ELF-1 (cell line): ENCODE measurements at regions not wholly inside any gene's neighbourhood (a gene's known extent, or its start where the extent isn't known, plus 50 kb on each side); places are given as distances from the start of the nearest gene placed in this dataset.

ENCODE experiments used
- DNase-seq: peaks from one replicate; pipeline ENCODE4 v3.0.0-alpha.2; 2016; ENCODE audit warnings: low read depth, low spot score

- no peak for DNase-seq
Measured at GRCh38 chr13:50573066-50573465, 270.4 kb downstream of the DLEU7 start.

GRCh38 chr13:50574731-50575130 is 268.8 kb downstream of the DLEU7 start:
- no peak for DNase-seq

DNA sequence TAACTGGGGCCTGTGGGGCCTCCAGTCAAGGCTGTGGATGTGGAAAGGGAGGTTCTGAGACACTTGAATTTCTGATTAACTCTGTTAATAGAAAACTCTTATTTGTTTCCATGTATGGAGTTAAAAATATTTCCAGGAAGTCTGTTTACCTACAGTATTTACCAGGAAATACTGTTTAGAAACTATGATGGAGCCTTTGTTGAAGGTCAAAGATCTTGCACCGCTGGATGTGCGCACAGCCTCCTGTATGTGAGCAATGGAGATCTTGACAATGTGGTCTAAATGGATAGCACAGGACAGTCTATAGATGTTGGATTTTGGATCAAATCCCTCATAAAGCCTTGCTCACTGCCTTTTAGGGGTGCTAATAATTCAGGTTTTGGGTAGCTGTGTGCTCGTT is 268.4 kb downstream of the DLEU7 start:
- DNase-seq, result no peak

DNA sequence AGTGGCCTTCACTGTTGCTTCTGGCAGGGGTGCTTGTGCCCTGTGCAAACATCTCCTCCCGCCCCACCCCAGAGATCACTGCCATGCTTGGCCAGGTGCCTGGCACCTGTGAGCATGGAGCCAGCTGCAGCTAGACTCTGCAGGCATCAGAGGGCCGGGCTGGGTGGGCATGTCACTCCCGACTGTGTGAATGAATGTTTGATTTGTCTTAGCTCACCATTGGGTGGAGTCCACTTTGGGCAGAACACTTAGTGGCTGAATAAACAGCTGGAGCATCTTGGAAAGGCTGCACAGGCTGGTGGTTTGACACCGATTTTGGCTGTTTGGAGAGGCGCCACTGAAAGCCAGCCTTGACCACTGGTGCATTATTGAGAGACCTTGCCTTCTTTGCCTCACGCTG is 267.3 kb downstream of the DLEU7 start:
- no peak for DNase-seq

- DNase-seq, result no peak
Measured at GRCh38 chr13:50577806-50578205, 265.7 kb downstream of the DLEU7 start.

- DNase-seq, result no peak
Measured at GRCh38 chr13:50580684-50581305, 262.7 kb downstream of the DLEU7 start.

GRCh38 chr13:50581586-50582196 is 261.8 kb downstream of the DLEU7 start:
- no peak for DNase-seq

DNA sequence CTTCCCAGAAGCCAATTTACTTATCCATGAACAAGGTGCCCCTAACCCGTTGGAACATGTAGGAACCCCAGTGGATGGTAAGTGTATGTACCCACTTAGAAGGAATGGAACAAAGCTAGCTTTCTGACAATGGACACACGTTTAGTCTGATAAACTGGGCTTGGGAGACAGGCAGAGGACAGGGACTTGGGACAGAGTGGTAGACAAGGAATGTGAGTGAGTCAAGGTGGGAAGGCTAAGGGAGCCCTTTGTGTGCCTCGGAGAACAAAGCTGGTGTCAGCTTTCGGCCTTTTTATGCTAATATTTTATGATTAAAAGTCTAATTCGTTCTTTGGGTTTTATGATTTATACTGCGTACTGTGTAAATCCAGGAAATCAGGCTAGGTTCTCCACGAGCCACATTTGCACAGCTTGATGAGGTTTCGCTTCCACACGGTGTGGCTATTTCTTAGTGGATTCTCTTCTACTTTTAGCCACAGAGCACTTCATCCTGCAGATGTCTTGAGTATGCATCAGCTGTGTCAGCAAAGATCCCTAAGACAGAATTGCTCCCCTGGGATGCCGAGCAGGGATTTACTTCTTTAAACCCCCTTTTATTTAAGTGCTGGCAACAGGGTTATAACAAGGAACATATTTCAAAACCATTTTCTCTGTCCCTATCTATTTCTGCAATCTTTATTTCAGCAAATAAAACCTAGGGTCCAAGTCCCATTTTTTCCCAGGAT is 258.5 kb downstream of the DLEU7 start:
- DNase-seq, result no peak

DNA sequence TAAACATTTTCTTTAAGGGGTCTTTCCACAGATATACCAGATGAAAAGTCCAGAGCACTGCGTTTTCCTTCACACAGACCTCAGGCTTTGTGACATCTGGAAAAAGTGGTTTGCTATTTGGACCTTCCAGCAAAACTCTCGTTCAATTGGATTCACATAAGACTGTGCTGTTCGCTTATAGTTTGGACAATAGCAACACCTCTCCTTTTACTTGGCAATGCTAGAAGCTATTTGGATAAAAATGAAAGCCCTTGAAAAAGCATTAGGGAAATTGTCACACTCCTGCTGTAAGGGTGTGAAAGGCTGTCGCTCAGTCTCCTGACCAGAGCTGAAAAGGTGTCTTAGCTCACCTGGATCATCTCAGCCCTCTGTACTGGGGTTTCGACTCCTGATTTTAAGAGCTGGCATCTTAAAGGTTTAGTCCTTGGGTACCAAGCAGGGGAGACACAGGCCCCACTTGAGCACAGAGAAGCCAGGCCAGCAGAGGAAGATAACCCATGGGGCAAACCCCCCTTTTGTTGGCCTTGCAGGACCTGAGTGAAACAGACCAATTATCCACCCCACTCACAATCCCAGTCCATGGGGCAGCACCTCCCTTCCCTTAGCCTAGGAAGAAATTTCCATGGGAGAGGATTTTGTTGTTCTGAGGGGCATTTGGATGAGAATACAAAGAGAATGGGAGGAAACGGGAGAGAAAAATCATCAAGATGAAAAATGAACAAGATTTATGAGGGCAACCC is 257.6 kb downstream of the DLEU7 start:
- no peak for DNase-seq

DNA sequence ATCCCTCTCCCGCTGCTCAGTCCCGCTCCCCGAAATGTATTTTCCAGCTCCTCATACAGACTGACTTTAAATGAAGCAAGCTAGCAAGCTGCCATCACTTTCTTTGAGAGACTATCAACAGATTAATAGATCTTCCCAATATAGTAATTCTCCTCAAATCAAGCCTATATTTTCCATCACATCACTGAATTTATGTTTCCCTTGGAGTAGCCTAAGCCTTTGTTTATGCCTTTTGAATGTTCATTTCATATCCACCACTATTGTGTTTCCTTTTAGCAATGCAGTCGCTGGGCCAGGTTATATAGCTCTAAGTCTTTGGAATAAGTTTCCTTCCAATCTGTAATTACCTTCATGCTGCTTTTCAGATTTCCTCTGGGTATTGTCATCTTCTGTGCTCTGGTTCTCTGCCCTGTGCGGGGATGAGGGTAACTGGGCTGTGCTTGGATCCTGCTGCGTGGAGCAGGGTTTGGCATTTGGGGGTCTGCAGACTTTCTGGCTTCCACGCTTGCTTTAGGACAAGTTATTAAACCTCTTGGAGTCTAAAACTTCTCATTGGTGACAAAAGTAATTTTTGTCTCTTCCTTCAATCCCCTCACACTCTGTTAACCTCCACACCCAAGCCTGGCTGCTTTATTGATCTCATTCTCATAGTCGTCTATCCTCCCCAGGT is 256.9 kb downstream of the DLEU7 start:
- no peak for DNase-seq

GRCh38 chr13:50587115-50587514 is 256.4 kb downstream of the DLEU7 start:
- no peak for DNase-seq

DNA sequence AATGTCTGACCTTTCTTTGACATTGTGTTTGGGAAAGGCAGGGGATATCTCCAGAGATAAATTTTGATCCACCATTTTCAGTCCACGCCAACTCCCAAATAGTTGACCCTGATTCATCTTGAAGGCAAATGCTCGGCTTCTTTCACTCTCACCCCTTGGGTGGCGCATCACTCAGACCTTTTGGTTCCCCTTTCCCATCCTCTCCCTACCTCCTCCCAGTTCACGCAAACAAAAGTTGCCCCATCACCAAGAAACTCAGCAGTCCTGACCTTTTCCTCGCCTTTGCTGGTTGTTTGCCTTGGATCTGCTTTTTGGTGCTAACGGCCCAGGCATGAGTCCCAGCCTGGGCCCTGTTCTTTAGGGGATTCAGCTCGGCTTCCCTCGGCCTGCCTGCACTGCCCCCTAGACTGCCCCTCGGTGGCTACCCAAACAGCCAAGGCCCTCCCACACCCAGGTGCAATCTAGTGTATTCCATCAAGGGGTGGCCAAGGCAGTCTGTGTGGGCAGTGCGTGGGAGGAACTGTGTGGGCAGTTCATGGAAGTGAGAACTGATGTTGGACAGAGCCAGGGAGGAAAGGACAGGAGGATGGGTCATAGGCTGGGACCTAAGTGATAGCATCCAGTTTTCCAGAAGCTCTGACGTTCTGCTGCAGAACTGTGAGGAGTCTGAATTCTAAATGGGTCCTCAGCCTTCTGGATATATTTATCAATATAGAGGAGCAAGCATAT is 255.7 kb downstream of the DLEU7 start:
- DNase-seq, result no peak

DNA sequence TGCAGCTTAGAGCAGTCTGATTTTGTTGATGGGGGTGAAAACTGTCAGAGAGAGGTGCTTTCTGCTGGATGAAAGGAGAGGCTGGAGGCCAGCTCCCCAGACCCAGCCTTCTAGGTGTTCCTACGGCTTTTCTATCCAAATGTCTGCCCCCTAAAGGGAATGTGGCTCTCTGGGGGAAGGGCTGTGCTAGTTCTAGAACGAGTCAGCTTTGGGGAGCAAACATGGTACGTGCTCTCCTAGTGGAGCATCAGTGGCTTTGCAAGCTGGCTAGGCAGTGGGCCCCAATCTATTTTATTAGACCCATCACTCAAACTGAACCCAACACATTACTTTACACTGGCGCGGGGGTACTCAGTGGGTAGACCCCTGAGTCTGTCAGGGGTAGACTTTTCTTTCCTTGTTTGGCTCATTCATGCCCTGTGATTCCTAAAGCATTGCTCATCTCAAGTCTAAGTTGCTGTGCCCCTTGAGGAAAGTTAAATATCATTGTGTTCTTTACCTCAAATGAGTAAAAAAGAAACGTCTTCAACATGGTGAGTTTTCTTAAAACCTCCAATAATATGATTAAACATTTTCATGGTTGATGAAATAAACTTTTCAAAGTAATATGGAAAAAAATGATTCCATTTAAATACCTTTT is 254.9 kb downstream of the DLEU7 start:
- DNase-seq, result no peak

- DNase-seq, result no peak
Measured at GRCh38 chr13:50589139-50589538, 254.4 kb downstream of the DLEU7 start.

DNA sequence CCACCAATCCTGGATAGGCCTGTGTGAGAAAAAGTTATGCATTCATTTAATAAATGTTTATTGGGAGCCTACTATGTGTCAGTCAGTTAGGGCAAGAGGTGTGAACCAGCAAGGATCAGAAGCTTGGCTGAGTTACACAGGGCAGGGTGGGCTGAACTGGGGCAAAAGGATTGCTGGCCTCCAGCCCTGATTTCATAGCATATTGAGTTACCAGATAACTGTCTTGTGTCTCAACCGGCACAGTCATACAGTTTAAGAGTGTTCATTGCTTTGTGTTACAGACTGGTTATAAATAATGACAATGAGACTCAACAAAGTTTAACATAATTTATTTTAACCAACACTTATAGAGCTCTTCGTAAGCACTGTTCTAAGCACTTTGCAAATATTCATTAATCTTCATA is 253.8 kb downstream of the DLEU7 start:
- DNase-seq, result no peak

DNA sequence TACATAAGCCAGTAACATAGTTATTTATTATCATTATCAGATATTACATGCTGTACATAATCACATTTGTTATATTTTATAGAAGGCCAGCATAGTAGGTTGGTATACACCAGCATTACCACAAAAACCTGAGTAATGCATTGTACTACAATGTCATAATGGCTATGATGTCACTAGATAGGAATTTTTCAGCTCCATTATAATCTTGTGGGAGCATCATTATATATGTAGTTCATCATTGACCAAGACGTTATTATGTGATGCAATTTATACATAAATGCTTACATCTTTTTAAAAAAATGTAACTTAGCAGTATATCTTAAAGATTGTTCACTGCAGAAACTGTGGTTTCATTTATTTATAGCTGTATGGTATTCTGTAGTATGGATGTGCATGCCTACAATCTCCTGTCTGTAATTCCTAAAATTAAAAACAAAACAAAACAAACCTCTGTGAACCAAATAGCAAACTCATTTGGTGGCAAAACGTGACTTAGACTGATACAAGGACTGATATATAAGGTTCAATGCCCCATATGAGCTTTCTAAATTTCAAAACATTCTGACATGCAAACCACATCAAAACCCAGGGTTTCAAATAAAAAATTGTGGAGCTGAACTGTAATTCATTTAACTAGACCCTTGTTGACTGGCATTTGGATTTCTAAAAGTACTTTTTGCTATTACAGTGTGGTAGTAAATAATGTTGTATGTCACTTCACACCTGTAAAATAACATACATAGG is 250.9 kb downstream of the DLEU7 start:
- DNase-seq, result no peak

DNA sequence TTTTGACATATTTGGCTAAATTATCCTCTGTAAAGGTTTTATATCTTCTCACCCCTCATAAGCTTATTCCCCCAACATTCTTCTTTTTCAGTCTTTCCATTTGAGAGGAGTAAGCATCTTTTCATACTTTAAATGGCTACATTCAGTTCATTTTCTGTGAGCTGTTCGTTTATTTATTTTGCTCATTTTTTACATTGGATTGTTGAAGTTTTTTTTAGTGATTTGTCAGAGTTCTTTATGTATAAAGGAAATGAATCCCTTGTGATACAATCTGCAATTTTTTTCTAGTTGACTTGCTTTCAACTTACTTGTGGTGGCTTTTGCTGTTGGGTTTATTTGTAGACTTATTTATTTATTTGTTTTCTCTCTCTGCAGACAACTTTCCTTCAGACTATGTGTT is 250.3 kb downstream of the DLEU7 start:
- DNase-seq, result no peak

GRCh38 chr13:50594276-50595051 is 249.0 kb downstream of the DLEU7 start:
- DNase-seq, result peak; percentile 32

GRCh38 chr13:50595196-50595595 is 248.3 kb downstream of the DLEU7 start:
- DNase-seq, result no peak
